ENCODE measurements at regions not wholly inside any gene's neighbourhood (a gene's known extent, or its start where the extent isn't known, plus 50 kb on each side); places are given as distances from the start of the nearest gene placed in this dataset.
A peak's percentile ranks its signal among the peaks of the same experiment; 100 is the strongest.
"Not testable (repeated sequence)": the region's sequence is repeated elsewhere in the genome, so short reads cannot be mapped to it uniquely, and the experiment has no call there.

DNA sequence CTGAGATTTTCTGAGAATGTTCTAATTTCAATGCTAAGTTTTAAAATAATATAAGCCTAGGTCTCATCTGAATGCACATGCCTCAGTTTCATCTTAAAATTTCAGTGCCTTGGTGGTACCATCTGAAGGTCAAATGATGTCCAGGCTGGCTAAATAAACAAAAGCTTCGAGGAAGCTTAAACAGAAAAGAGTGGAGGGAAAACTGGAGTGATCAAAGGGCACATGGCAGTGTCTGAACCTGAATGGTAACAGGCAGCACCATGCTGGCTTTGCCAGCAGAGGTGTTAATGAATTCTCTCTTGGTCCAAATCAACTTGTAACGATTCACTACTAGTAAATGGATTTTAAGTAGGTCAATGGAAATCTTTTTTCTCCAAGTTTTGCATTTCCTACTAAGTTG, 158.4 kb upstream of the MEX3C start:
- Histone ChIP-seq H3K36me3 (ENCODE audit: control insufficient read depth in 3 of 3, insufficient read depth in 3 of 3, low read length in 3 of 3) (no peaks in the 10 kb centered on the region), H3K9ac (ENCODE audit: low read depth in 1 of 3, low read length in 3 of 3) (no peak overlapping the region), H3K27me3 (ENCODE audit: control insufficient read depth in 3 of 3, insufficient read depth in 3 of 3, low read length in 3 of 3) (no peaks in the 10 kb centered on the region), H3K4me1 (ENCODE audit: control insufficient read depth in 3 of 3, insufficient read depth in 3 of 3, low read length in 3 of 3) (peaks cover 0 to under 1% (median 0%) of the 10 kb centered on the region in 3 donors), H3K4me3 (ENCODE audit: low read length in 3 of 3) (no peak overlapping the region), H3K9me3 (ENCODE audit: control insufficient read depth in 3 of 3, low read length in 3 of 3) (no peaks in the 10 kb centered on the region), H3K27ac (ENCODE audit: low read depth, low read length) (no peak overlapping the region)

- not testable (repeated sequence) for H3K27me3 ChIP-seq (ENCODE audit: control insufficient read depth in 3 of 3, insufficient read depth in 3 of 3, low read length in 3 of 3); H3K36me3 ChIP-seq (ENCODE audit: control insufficient read depth in 3 of 3, insufficient read depth in 3 of 3, low read length in 3 of 3)
These were observed 162.8 kb upstream of the MEX3C start for GRCh38 chr18:51360301-51360700.

GRCh38 chr18:51361130-51361860, 163.8 kb upstream of the MEX3C start:
- Histone ChIP-seq H3K9me3 (ENCODE audit: control insufficient read depth in 3 of 3, low read length in 3 of 3) (no peaks in the 10 kb centered on the region), H3K9ac (ENCODE audit: low read depth in 1 of 3, low read length in 3 of 3) (peak overlapping the region in 1 of 3 donors; percentile 24), H3K27ac (ENCODE audit: low read depth, low read length) (peak overlapping the region; percentile 70), H3K4me3 (ENCODE audit: low read length in 3 of 3) (no peak overlapping the region), H3K4me1 (ENCODE audit: control insufficient read depth in 3 of 3, insufficient read depth in 3 of 3, low read length in 3 of 3) (peaks cover 5 to 10% (median 8%) of the 10 kb centered on the region in 3 donors), H3K27me3 (ENCODE audit: control insufficient read depth in 3 of 3, insufficient read depth in 3 of 3, low read length in 3 of 3) (no peaks in the 10 kb centered on the region), H3K36me3 (ENCODE audit: control insufficient read depth in 3 of 3, insufficient read depth in 3 of 3, low read length in 3 of 3) (no peaks in the 10 kb centered on the region)

More at GRCh38 chr18:51360301-51360700, 162.8 kb upstream of the MEX3C start:
- not testable (repeated sequence) for H3K9ac ChIP-seq (ENCODE audit: low read depth in 1 of 3, low read length in 3 of 3); H3K4me3 ChIP-seq (ENCODE audit: low read length in 3 of 3); H3K9me3 ChIP-seq (ENCODE audit: control insufficient read depth in 3 of 3, low read length in 3 of 3); H3K4me1 ChIP-seq (ENCODE audit: control insufficient read depth in 3 of 3, insufficient read depth in 3 of 3, low read length in 3 of 3); H3K27ac ChIP-seq (ENCODE audit: low read depth, low read length)

- H3K4me1 ChIP-seq (ENCODE audit: control insufficient read depth in 3 of 3, insufficient read depth in 3 of 3, low read length in 3 of 3), result peaks cover 5 to 10% (median 8%) of the 10 kb centered on the region in 3 donors
These were observed 165.9 kb upstream of the MEX3C start for GRCh38 chr18:51363384-51363783.

DNA sequence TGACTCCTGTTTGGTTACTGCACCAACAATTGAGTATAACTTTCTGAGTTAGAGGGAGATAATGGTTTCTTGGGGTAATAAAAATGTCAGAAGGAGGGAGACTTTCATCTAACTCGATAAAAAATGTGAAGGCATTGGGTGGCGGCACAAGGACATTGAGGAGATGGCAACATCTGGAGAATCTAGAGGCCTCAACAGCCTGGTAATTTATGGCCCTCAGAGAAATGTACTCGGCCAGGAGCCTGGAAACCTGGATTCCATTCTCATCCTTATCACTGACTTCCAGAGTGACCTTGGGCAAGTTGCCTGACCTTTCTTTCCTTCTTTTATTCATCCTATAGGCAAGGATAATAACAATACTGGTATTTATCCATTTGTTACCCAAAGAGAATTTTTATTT, 173.5 kb upstream of the MEX3C start:
- H3K9ac ChIP-seq (ENCODE audit: low read depth in 1 of 3, low read length in 3 of 3), result no peak overlapping the region
- H3K9me3 ChIP-seq (ENCODE audit: control insufficient read depth in 3 of 3, low read length in 3 of 3), result no peaks in the 10 kb centered on the region
- H3K4me1 ChIP-seq (ENCODE audit: control insufficient read depth in 3 of 3, insufficient read depth in 3 of 3, low read length in 3 of 3), result no peaks in the 10 kb centered on the region
- no peaks in the 10 kb centered on the region for H3K27me3 ChIP-seq (ENCODE audit: control insufficient read depth in 3 of 3, insufficient read depth in 3 of 3, low read length in 3 of 3)
- H3K27ac ChIP-seq (ENCODE audit: low read depth, low read length), result no peak overlapping the region
- H3K36me3 ChIP-seq (ENCODE audit: control insufficient read depth in 3 of 3, insufficient read depth in 3 of 3, low read length in 3 of 3), result no peaks in the 10 kb centered on the region
- no peak overlapping the region for H3K4me3 ChIP-seq (ENCODE audit: low read length in 3 of 3)

More at GRCh38 chr18:51363384-51363783, 165.9 kb upstream of the MEX3C start:
- H3K27ac ChIP-seq (ENCODE audit: low read depth, low read length), result no peak overlapping the region
- H3K9me3 ChIP-seq (ENCODE audit: control insufficient read depth in 3 of 3, low read length in 3 of 3), result no peaks in the 10 kb centered on the region
- no peaks in the 10 kb centered on the region for H3K36me3 ChIP-seq (ENCODE audit: control insufficient read depth in 3 of 3, insufficient read depth in 3 of 3, low read length in 3 of 3)
- no peak overlapping the region for H3K9ac ChIP-seq (ENCODE audit: low read depth in 1 of 3, low read length in 3 of 3)
- no peaks in the 10 kb centered on the region for H3K27me3 ChIP-seq (ENCODE audit: control insufficient read depth in 3 of 3, insufficient read depth in 3 of 3, low read length in 3 of 3)
- H3K4me3 ChIP-seq (ENCODE audit: low read length in 3 of 3), result no peak overlapping the region

GRCh38 chr18:51371929-51372328, 174.4 kb upstream of the MEX3C start:
- Histone ChIP-seq H3K4me1 (ENCODE audit: control insufficient read depth in 3 of 3, insufficient read depth in 3 of 3, low read length in 3 of 3) (no peaks in the 10 kb centered on the region), H3K27ac (ENCODE audit: low read depth, low read length) (no peak overlapping the region), H3K36me3 (ENCODE audit: control insufficient read depth in 3 of 3, insufficient read depth in 3 of 3, low read length in 3 of 3) (no peaks in the 10 kb centered on the region), H3K27me3 (ENCODE audit: control insufficient read depth in 3 of 3, insufficient read depth in 3 of 3, low read length in 3 of 3) (no peaks in the 10 kb centered on the region), H3K4me3 (ENCODE audit: low read length in 3 of 3) (no peak overlapping the region), H3K9me3 (ENCODE audit: control insufficient read depth in 3 of 3, low read length in 3 of 3) (no peaks in the 10 kb centered on the region), H3K9ac (ENCODE audit: low read depth in 1 of 3, low read length in 3 of 3) (no peak overlapping the region)

- H3K9me3 ChIP-seq (ENCODE audit: control insufficient read depth in 3 of 3, low read length in 3 of 3), result no peaks in the 10 kb centered on the region
- H3K4me1 ChIP-seq (ENCODE audit: control insufficient read depth in 3 of 3, insufficient read depth in 3 of 3, low read length in 3 of 3), result no peaks in the 10 kb centered on the region
- no peaks in the 10 kb centered on the region for H3K27me3 ChIP-seq (ENCODE audit: control insufficient read depth in 3 of 3, insufficient read depth in 3 of 3, low read length in 3 of 3)
- no peak overlapping the region for H3K4me3 ChIP-seq (ENCODE audit: low read length in 3 of 3)
- H3K27ac ChIP-seq (ENCODE audit: low read depth, low read length), result no peak overlapping the region
- H3K36me3 ChIP-seq (ENCODE audit: control insufficient read depth in 3 of 3, insufficient read depth in 3 of 3, low read length in 3 of 3), result no peaks in the 10 kb centered on the region
- H3K9ac ChIP-seq (ENCODE audit: low read depth in 1 of 3, low read length in 3 of 3), result no peak overlapping the region
These were observed 184.6 kb upstream of the MEX3C start for GRCh38 chr18:51382081-51382480.

- Histone ChIP-seq H3K9ac (ENCODE audit: low read depth in 1 of 3, low read length in 3 of 3) (no peak overlapping the region), H3K36me3 (ENCODE audit: control insufficient read depth in 3 of 3, insufficient read depth in 3 of 3, low read length in 3 of 3) (no peaks in the 10 kb centered on the region), H3K9me3 (ENCODE audit: control insufficient read depth in 3 of 3, low read length in 3 of 3) (no peaks in the 10 kb centered on the region), H3K27me3 (ENCODE audit: control insufficient read depth in 3 of 3, insufficient read depth in 3 of 3, low read length in 3 of 3) (no peaks in the 10 kb centered on the region), H3K4me3 (ENCODE audit: low read length in 3 of 3) (no peak overlapping the region), H3K4me1 (ENCODE audit: control insufficient read depth in 3 of 3, insufficient read depth in 3 of 3, low read length in 3 of 3) (no peaks in the 10 kb centered on the region), H3K27ac (ENCODE audit: low read depth, low read length) (no peak overlapping the region)
These were observed 185.6 kb upstream of the MEX3C start for GRCh38 chr18:51383116-51383515.

DNA sequence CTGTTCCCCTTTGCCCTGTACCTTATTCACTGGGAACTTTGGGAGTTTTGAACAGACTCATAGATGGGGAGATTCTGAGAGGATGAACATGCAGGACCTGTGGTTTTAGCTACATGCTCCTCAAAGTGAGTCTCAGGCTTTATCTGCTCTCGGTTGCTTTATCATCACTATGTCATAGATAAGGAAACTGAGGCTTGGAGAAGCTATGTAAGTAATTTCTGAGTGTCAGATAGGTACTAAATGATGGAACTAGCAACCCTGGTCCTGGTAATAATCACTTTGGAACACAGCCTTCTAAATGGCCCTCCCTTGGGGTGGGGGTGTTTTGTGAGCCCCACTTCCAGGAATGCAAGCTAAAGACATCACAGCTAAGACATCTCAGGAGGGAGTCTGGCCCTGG, 186.2 kb upstream of the MEX3C start:
- Histone ChIP-seq H3K4me3 (ENCODE audit: low read length in 3 of 3) (no peak overlapping the region), H3K27ac (ENCODE audit: low read depth, low read length) (no peak overlapping the region), H3K9ac (ENCODE audit: low read depth in 1 of 3, low read length in 3 of 3) (no peak overlapping the region), H3K4me1 (ENCODE audit: control insufficient read depth in 3 of 3, insufficient read depth in 3 of 3, low read length in 3 of 3) (no peaks in the 10 kb centered on the region), H3K9me3 (ENCODE audit: control insufficient read depth in 3 of 3, low read length in 3 of 3) (no peaks in the 10 kb centered on the region), H3K36me3 (ENCODE audit: control insufficient read depth in 3 of 3, insufficient read depth in 3 of 3, low read length in 3 of 3) (no peaks in the 10 kb centered on the region), H3K27me3 (ENCODE audit: control insufficient read depth in 3 of 3, insufficient read depth in 3 of 3, low read length in 3 of 3) (no peaks in the 10 kb centered on the region)

- Histone ChIP-seq H3K27ac (ENCODE audit: low read depth, low read length) (no peak overlapping the region), H3K9me3 (ENCODE audit: control insufficient read depth in 3 of 3, low read length in 3 of 3) (no peaks in the 10 kb centered on the region), H3K27me3 (ENCODE audit: control insufficient read depth in 3 of 3, insufficient read depth in 3 of 3, low read length in 3 of 3) (no peaks in the 10 kb centered on the region), H3K4me3 (ENCODE audit: low read length in 3 of 3) (no peak overlapping the region), H3K9ac (ENCODE audit: low read depth in 1 of 3, low read length in 3 of 3) (no peak overlapping the region), H3K4me1 (ENCODE audit: control insufficient read depth in 3 of 3, insufficient read depth in 3 of 3, low read length in 3 of 3) (no peaks in the 10 kb centered on the region), H3K36me3 (ENCODE audit: control insufficient read depth in 3 of 3, insufficient read depth in 3 of 3, low read length in 3 of 3) (no peaks in the 10 kb centered on the region)
These were observed 187.8 kb upstream of the MEX3C start for GRCh38 chr18:51385270-51385669.
